Esophagus muscularis mucosa (tissue), 4 donors: ENCODE measurements at regions not wholly inside any gene's neighbourhood (a gene's known extent, or its start where the extent isn't known, plus 50 kb on each side); places are given as distances from the start of the nearest gene placed in this dataset.

Experiments used
- DNase-seq: peaks from one replicate; pipeline ENCODE4 v3.0.0-alpha.2; 2017; ENCODE audit errors: extremely low spot score
- H3K27ac ChIP-seq, 4 donors: fragments of 200-600 bp; sonication (generic); replicated peaks in 1 of 4; 1 replicate in 3 of 4; 2 replicates in 1 of 4; pipeline ENCODE4 v1.5.1; 2016 to 2019; ENCODE audit warnings: mild to moderate bottlenecking in 1 of 4
- H3K27me3 ChIP-seq, 4 donors: fragments of 200-600 bp; sonication (generic); one replicate each; pipeline versions ENCODE4 v1.5.1 to v1.6.0; 2016 to 2019
- H3K36me3 ChIP-seq, 4 donors: fragments of 200-600 bp; sonication (generic); one replicate each; pipeline ENCODE4 v1.5.1; 2016 to 2019
- H3K4me1 ChIP-seq, 4 donors: fragments of 200-600 bp; sonication (generic); one replicate each; pipeline ENCODE4 v1.5.1; 2016 to 2019
- H3K4me3 ChIP-seq, 4 donors: fragments of 200-600 bp; sonication (generic); 1 replicate in 2 of 4; 2 replicates in 2 of 4; pipeline ENCODE4 v1.5.1; 2016 to 2019; ENCODE audit warnings: mild to moderate bottlenecking in 4 of 4, moderate library complexity in 1 of 4
- H3K9me3 ChIP-seq, 4 donors: fragments of 200-600 bp; sonication (generic); 1 replicate in 3 of 4; 2 replicates in 1 of 4; pipeline ENCODE4 v1.5.1; 2016 to 2019
- CTCF ChIP-seq, 3 experiments: fragments of 200-600 bp in 2 of 3; fragments of 450-650 bp in 1 of 3; sonication (generic) in 2 of 3; IDR thresholded peaks; one replicate each; pipeline ENCODE4 v1.5.1; 2017 to 2019; ENCODE audit warnings: antibody characterized with exemption in 3 of 3, mild to moderate bottlenecking in 2 of 3, moderate library complexity in 1 of 3
- EP300 ChIP-seq: sonication (generic); formaldehyde crosslinking; IDR thresholded peaks from one replicate; pipeline ENCODE4 v1.6.1; 2017; ENCODE audit warnings: antibody characterized with exemption
- POLR2A ChIP-seq: fragments of 450-650 bp; IDR thresholded peaks from one replicate; pipeline ENCODE4 v1.6.1; 2017; ENCODE audit warnings: antibody characterized with exemption, moderate library complexity, mild to moderate bottlenecking, low read depth
- POLR2AphosphoS5 ChIP-seq, 2 donors: sonication (generic); formaldehyde crosslinking; IDR thresholded peaks; one replicate each; pipeline ENCODE4 v1.6.1; 2017; ENCODE audit warnings: antibody characterized with exemption in 2 of 2
- WGBS: methylation state at CpG from one replicate; pipeline ENCODE4 v1.1.5; 2018; 5-methylcytosine and 5-hydroxymethylcytosine counted together
- intact Hi-C: fragments of 100-400 bp; cut with DNase I; formaldehyde crosslinking; loops from one replicate; pipeline ENCODE4 v1.15.1; 2023

GRCh38 chr21:31475223-31475622 lies 131.2 kb upstream of the TIAM1 start:
- TF ChIP-seq EP300 = no peak
- TF ChIP-seq POLR2AphosphoS5 (IDR thresholded peaks at IDR 0.05) = no peak
- no peak for TF ChIP-seq CTCF (IDR thresholded peaks at IDR 0.05)
- no peak for TF ChIP-seq POLR2A
- WGBS = 95% methylated on average over 5 of the region's 5 CpGs

DNA sequence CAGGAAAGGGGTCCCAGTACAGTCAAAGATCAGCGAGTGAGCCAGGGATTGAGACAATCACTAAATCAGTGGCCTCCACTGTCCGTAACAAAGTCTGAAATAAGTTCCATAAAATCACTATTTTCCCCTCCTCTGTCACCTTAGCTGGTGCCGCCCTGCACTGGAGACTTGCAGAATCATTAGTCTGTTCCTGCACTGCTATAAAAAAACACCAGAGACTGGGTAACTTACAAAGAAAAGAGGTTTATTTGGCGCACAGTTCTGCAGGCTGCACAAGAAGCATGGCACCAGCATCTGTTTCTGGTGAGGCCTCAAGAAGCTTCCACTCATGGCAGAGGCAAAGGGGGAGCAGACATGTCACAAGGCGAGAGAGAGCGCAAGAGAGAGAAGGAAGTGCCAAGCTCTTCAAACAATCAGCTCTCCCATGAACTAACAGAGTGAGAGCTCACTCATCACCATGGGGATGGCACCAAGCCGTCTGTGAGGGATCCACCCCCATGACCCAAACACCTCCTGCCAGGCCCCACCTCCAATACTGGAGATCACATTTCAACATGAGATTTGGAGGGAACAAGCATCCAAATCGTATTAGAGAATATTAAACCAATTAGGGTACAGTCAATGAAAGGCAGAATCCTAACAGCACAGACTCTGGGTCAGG lies 129.8 kb upstream of the TIAM1 start:
- Histone ChIP-seq H3K4me3 (no peak overlapping the region), H3K9me3 (no peaks in the 10 kb centered on the region), H3K36me3 (no peaks in the 10 kb centered on the region), H3K27me3 (no peaks in the 10 kb centered on the region), H3K27ac (no peak overlapping the region), H3K4me1 (no peaks in the 10 kb centered on the region)
- 79% methylated on average over 8 of the region's 8 CpGs for WGBS
- TF ChIP-seq POLR2AphosphoS5 (IDR thresholded peaks at IDR 0.05) (no peak), EP300 (no peak), POLR2A (no peak), CTCF (IDR thresholded peaks at IDR 0.05) (no peak)
- intact Hi-C loops = no loop called here
- DNase-seq = no peak

More at GRCh38 chr21:31475223-31475622, 131.2 kb upstream of the TIAM1 start:
- Histone ChIP-seq H3K9me3 (no peaks in the 10 kb centered on the region), H3K4me3 (no peak overlapping the region), H3K4me1 (no peaks in the 10 kb centered on the region), H3K27me3 (no peaks in the 10 kb centered on the region), H3K27ac (no peak overlapping the region), H3K36me3 (no peaks in the 10 kb centered on the region)
- DNase-seq = no peak
- intact Hi-C loops = no loop called here

DNA sequence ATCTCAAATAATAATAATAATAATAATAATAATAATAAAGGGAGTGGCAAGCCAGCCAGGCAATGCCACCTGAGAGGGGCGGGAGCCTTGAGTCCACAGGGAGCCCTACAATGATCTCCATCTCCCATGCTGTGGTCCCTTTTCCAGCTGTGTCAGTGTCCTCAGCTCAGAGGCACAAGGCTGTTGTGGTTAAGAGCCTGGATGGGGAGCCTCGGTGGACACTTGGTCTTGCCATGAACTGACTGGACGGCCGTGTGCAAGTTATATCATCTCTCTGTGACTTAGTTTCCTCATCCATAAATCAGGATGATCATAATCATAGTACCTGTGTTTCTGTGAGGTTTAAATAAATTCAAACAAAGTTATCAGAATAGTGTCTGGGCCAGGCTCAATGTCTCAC lies 127.8 kb upstream of the TIAM1 start:
- intact Hi-C loops = no loop called here
- no peaks in the 10 kb centered on the region for H3K4me1 ChIP-seq
- WGBS = 94% methylated on average over 4 of the region's 4 CpGs
- TF ChIP-seq POLR2A = no peak
- no peak for TF ChIP-seq EP300
- TF ChIP-seq POLR2AphosphoS5 (IDR thresholded peaks at IDR 0.05) = no peak
- no peak for TF ChIP-seq CTCF (IDR thresholded peaks at IDR 0.05)
- H3K36me3 ChIP-seq = no peaks in the 10 kb centered on the region
- H3K4me3 ChIP-seq = no peak overlapping the region
- H3K27me3 ChIP-seq = no peaks in the 10 kb centered on the region
- no peak overlapping the region for H3K27ac ChIP-seq
- DNase-seq = no peak
- no peaks in the 10 kb centered on the region for H3K9me3 ChIP-seq

DNA sequence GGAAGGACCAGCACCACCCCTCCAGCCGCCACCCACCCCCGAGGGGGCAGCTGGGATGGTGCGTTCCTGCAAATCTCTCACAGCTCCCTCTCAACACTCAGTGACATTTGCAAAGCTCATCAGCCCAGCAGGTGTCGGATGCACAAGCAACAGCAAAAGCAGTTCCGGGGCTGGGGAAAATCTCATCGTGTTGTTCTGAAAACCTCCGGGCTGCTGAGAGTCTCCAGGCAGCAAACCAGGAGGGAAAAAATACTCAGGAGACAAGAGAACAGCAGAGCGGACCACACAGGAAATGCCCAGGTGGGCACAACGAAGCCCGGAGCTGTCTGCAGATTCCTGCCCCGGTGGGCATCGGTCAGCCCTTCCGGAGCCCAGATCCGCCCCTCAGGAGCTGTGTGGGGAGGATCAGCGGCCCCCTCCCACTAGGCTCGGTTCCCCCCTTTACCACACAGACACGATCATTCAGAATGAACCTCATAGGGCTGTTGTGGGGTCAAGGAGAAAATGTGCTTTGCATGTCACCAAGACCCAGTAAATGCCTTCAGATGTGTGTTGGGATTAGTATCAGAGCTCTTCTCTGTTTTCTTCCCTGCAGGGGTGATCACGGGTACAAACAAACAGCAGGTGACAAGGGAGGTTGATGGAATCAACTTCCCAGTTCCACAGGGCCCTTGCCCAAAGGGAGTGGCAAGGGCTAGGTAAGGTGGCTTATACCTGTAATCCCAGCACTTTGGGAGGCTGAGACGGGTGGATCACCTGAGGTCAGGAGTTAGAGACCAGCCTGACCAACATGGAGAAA lies 127.0 kb upstream of the TIAM1 start:
- intact Hi-C loops = no loop called here
- H3K4me3 ChIP-seq = no peak overlapping the region
- DNase-seq = no peak
- no peaks in the 10 kb centered on the region for H3K27me3 ChIP-seq
- H3K27ac ChIP-seq = no peak overlapping the region
- no peaks in the 10 kb centered on the region for H3K4me1 ChIP-seq
- no peaks in the 10 kb centered on the region for H3K36me3 ChIP-seq
- TF ChIP-seq EP300 = no peak
- TF ChIP-seq CTCF (IDR thresholded peaks at IDR 0.05) = no peak
- TF ChIP-seq POLR2A = no peak
- no peak for TF ChIP-seq POLR2AphosphoS5 (IDR thresholded peaks at IDR 0.05)
- no peaks in the 10 kb centered on the region for H3K9me3 ChIP-seq
- WGBS = 60% methylated on average over 18 of the region's 19 CpGs
